ENCODE measurements at regions not wholly inside any gene's neighbourhood (a gene's known extent, or its start where the extent isn't known, plus 50 kb on each side); places are given as distances from the start of the nearest gene placed in this dataset.

DNA sequence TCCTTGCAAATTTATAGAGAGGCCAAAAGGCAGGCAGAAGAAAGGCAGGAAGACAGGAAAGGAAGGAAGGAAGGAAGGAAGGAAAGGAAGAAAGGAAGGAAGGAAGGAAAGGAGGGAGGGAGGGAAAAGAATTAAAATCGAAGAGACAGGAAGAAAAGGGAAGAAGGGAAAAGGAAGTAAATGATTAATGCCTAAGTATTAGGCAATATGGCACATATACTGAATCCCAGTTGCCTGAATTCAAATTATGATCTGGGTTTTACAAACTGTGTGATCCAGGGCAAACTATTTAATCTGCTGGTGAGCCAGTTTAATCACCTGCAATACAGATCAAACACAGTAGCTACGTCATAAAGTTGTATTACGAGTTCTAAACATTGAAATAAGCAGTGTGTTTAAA, 983.6 kb downstream of the FLRT2 start:
- TF ChIP-seq, protein P1, sequence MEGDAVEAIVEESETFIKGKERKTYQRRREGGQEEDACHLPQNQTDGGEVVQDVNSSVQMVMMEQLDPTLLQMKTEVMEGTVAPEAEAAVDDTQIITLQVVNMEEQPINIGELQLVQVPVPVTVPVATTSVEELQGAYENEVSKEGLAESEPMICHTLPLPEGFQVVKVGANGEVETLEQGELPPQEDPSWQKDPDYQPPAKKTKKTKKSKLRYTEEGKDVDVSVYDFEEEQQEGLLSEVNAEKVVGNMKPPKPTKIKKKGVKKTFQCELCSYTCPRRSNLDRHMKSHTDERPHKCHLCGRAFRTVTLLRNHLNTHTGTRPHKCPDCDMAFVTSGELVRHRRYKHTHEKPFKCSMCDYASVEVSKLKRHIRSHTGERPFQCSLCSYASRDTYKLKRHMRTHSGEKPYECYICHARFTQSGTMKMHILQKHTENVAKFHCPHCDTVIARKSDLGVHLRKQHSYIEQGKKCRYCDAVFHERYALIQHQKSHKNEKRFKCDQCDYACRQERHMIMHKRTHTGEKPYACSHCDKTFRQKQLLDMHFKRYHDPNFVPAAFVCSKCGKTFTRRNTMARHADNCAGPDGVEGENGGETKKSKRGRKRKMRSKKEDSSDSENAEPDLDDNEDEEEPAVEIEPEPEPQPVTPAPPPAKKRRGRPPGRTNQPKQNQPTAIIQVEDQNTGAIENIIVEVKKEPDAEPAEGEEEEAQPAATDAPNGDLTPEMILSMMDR (IDR thresholded peaks at IDR 0.05; ENCODE audit: low read depth, low read length, missing control alignments): no peak
- no peak overlapping the region for H3K27ac ChIP-seq
- DNase-seq: no peak
- in situ Hi-C loops (cut with HindIII; ENCODE audit: low pct_ligation_motif_present, low sequenced_read_pairs): no loop called here
- H3K27me3 ChIP-seq (replicated peaks): no peaks in the 10 kb centered on the region
- H3K36me3 ChIP-seq (replicated peaks): no peaks in the 10 kb centered on the region
- H3K4me3 ChIP-seq (ENCODE audit: low read depth, low read length): no peak overlapping the region

- Histone ChIP-seq H3K4me3 (ENCODE audit: low read depth, low read length) (no peak overlapping the region), H3K36me3 (replicated peaks) (no peaks in the 10 kb centered on the region), H3K27me3 (replicated peaks) (no peaks in the 10 kb centered on the region), H3K27ac (no peak overlapping the region)
- DNase-seq: no peak
- in situ Hi-C loops (cut with HindIII; ENCODE audit: low pct_ligation_motif_present, low sequenced_read_pairs): no loop called here
- TF ChIP-seq, protein P1 (IDR thresholded peaks at IDR 0.05; ENCODE audit: low read depth, low read length, missing control alignments): no peak
Observed at GRCh38 chr14:86513056-86513455, 983.1 kb downstream of the FLRT2 start.

DNA sequence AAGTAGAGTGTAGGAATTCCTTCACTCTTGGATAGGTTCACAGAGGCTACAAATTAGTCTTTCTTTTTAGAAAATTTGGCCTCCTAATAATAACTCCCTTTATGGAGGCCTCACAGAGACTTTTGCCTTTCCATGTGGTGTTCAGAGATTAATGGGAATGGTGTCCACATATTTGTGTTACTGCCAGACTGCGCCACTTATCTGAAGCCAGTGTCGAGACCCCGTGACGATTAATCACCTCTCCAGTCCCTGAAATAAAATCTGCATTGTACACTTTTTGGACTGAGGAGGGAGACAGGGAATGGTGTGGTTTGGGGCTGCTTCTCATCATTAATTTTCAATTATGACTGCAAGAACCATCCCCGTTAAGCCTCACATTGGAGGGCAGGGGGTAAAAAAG, 980.5 kb downstream of the FLRT2 start:
- in situ Hi-C loops (cut with HindIII; ENCODE audit: low pct_ligation_motif_present, low sequenced_read_pairs): no loop called here
- no peak for DNase-seq
- Histone ChIP-seq H3K27ac (no peak overlapping the region), H3K36me3 (replicated peaks) (no peaks in the 10 kb centered on the region), H3K4me3 (ENCODE audit: low read depth, low read length) (no peak overlapping the region), H3K27me3 (replicated peaks) (no peaks in the 10 kb centered on the region)
- TF ChIP-seq, protein P1 (IDR thresholded peaks at IDR 0.05; ENCODE audit: low read depth, low read length, missing control alignments): no peak

- no peak for DNase-seq
- H3K27ac ChIP-seq: no peak overlapping the region
- H3K4me3 ChIP-seq (ENCODE audit: low read depth, low read length): no peak overlapping the region
- H3K27me3 ChIP-seq (replicated peaks): no peaks in the 10 kb centered on the region
- TF ChIP-seq, protein P1 (IDR thresholded peaks at IDR 0.05; ENCODE audit: low read depth, low read length, missing control alignments): no peak
- in situ Hi-C loops (cut with HindIII; ENCODE audit: low pct_ligation_motif_present, low sequenced_read_pairs): no loop called here
- no peaks in the 10 kb centered on the region for H3K36me3 ChIP-seq (replicated peaks)
Observed at GRCh38 chr14:86505808-86506207, 975.9 kb downstream of the FLRT2 start.

DNA sequence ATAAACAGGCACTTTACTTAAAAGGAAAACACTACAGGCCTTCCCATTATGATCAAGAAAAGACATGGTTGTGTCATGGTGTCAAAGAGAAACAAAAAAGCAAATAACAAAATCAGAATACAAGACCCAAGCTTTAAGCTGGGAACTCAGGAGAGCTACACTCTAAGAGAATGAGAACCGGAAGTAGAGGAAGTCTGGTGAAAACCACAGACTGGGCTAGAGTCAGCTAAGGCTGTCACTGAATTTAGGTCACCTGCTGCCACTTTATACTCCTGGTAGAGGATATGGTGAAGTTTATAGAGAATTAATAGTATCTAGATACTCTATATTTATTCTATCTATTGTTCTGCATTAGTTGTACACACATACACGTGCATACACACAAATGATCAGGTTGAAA, 971.7 kb downstream of the FLRT2 start:
- in situ Hi-C loops (cut with HindIII; ENCODE audit: low pct_ligation_motif_present, low sequenced_read_pairs): no loop called here
- no peaks in the 10 kb centered on the region for H3K27me3 ChIP-seq (replicated peaks)
- H3K4me3 ChIP-seq (ENCODE audit: low read depth, low read length): no peak overlapping the region
- H3K27ac ChIP-seq: no peak overlapping the region
- H3K36me3 ChIP-seq (replicated peaks): no peaks in the 10 kb centered on the region
- TF ChIP-seq, protein P1 (IDR thresholded peaks at IDR 0.05; ENCODE audit: low read depth, low read length, missing control alignments): no peak
- DNase-seq: no peak

DNA sequence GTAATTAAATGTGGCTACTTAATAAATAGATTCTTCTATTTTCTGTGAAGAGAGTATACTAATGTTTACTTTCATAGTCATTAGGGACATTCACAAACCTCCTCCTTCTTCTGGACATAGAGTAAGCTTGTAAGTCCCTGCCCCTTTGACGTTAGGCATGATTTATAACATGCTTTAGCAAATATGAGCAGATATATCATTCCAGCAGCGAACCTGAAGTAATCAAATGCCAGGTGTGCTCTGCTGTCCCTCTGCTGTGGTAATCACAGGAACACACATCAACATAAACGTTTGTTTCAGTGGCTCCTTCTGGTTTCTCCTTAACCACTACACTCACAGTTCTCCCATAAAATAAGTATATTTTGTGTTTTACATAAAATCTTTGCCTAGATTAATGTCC, 961.8 kb downstream of the FLRT2 start:
- in situ Hi-C loops (cut with HindIII; ENCODE audit: low pct_ligation_motif_present, low sequenced_read_pairs): no loop called here
- DNase-seq: no peak
- Histone ChIP-seq H3K4me3 (ENCODE audit: low read depth, low read length) (no peak overlapping the region), H3K36me3 (replicated peaks) (no peaks in the 10 kb centered on the region), H3K27me3 (replicated peaks) (no peaks in the 10 kb centered on the region), H3K27ac (no peak overlapping the region)
- TF ChIP-seq, protein P1 (IDR thresholded peaks at IDR 0.05; ENCODE audit: low read depth, low read length, missing control alignments): no peak
